Hippocampal formation (tissue), 2 donors: ENCODE measurements at regions not wholly inside any gene's neighbourhood (a gene's known extent, or its start where the extent isn't known, plus 50 kb on each side); places are given as distances from the start of the nearest gene placed in this dataset.

Experiments used
- DNase-seq, 2 donors: peaks; one replicate each; lab custom pipeline; 2025; lab: John Stamatoyannopoulos, UW

GRCh38 chr14:104291123-104292000, 153.0 kb downstream of the KIF26A start:
- DNase-seq = no peak

GRCh38 chr14:104292084-104292970, 153.9 kb downstream of the KIF26A start:
- DNase-seq = no peak

- no peak for DNase-seq
Observed at GRCh38 chr14:104293231-104293841, 154.9 kb downstream of the KIF26A start.

GRCh38 chr14:104293851-104294627, 155.7 kb downstream of the KIF26A start:
- DNase-seq = no peak

- no peak for DNase-seq
Observed at GRCh38 chr14:104294628-104294982, 156.2 kb downstream of the KIF26A start.

GRCh38 chr14:104294983-104295680, 156.7 kb downstream of the KIF26A start:
- no peak for DNase-seq

- DNase-seq = no peak
Observed at GRCh38 chr14:104295681-104296387, 157.4 kb downstream of the KIF26A start.

GRCh38 chr14:104296388-104297312, 158.3 kb downstream of the KIF26A start:
- DNase-seq = no peak

- DNase-seq = no peak
Observed at GRCh38 chr14:104297313-104297704, 158.9 kb downstream of the KIF26A start.

GRCh38 chr14:104297721-104298401, 159.5 kb downstream of the KIF26A start:
- DNase-seq = no peak

- DNase-seq = no peak
Observed at GRCh38 chr14:104298458-104298857, 160.1 kb downstream of the KIF26A start.

- DNase-seq = no peak
Observed at GRCh38 chr14:104299993-104300761, 161.8 kb downstream of the KIF26A start.

GRCh38 chr14:104301731-104302460, 163.5 kb downstream of the KIF26A start:
- DNase-seq = no peak

- no peak for DNase-seq
Observed at GRCh38 chr14:104302794-104303405, 164.5 kb downstream of the KIF26A start.

- no peak for DNase-seq
Observed at GRCh38 chr14:104303705-104304425, 165.5 kb downstream of the KIF26A start.
